MCF 10A (cell line): ENCODE measurements at regions not wholly inside any gene's neighbourhood (a gene's known extent, or its start where the extent isn't known, plus 50 kb on each side); places are given as distances from the start of the nearest gene placed in this dataset.

Experiments
- BruUV-seq: library from RNA; stranded (reverse); fragments of 400-500 nt; replicated peaks from 2 replicates; lab custom pipeline; 2021; lab: Mats Ljungman, UMichigan
- CTCF ChIA-PET: fragments of 300-600 bp; sonication (Branson Sonifier 250); formaldehyde crosslinking; extraction: SDS; loops from one replicate; lab custom pipeline; 2021; ENCODE audit warnings: antibody characterized with exemption, inconsistent platforms; lab: Yijun Ruan, JAX
- POLR2A ChIA-PET: fragments of 300-600, 350-650 bp; sonication (Branson Sonifier 250); formaldehyde crosslinking; extraction: SDS; loops from one replicate; lab custom pipeline; 2020; ENCODE audit warnings: antibody characterized with exemption, inconsistent platforms; lab: Yijun Ruan, JAX
- DNase-seq: peaks from one replicate; pipeline ENCODE4 v3.0.0-alpha.2; 2018; ENCODE audit not compliant: unreplicated experiment
- H3K27ac Mint-ChIP-seq: one replicate; pipeline ENCODE4 v1.8.0; 2022; ENCODE audit warnings: mild to moderate bottlenecking, low read depth, mixed read lengths; ENCODE audit not compliant: unreplicated experiment
- H3K27me3 Mint-ChIP-seq: one replicate; pipeline ENCODE4 v1.8.0; 2022; ENCODE audit warnings: mixed read lengths; ENCODE audit not compliant: insufficient read depth, unreplicated experiment
- H3K36me3 Mint-ChIP-seq: one replicate; pipeline ENCODE4 v1.8.0; 2022; ENCODE audit warnings: mild to moderate bottlenecking, moderate library complexity, mixed read lengths; ENCODE audit not compliant: insufficient read depth, unreplicated experiment
- H3K4me1 Mint-ChIP-seq: one replicate; pipeline ENCODE4 v1.8.0; 2022; ENCODE audit warnings: mixed read lengths; ENCODE audit not compliant: insufficient read depth, unreplicated experiment
- H3K4me3 Mint-ChIP-seq: one replicate; pipeline ENCODE4 v1.8.0; 2022; ENCODE audit warnings: mild to moderate bottlenecking, moderate library complexity, mixed read lengths; ENCODE audit not compliant: unreplicated experiment
- H3K9me3 Mint-ChIP-seq: one replicate; pipeline ENCODE4 v1.8.0; 2022; ENCODE audit warnings: mixed read lengths; ENCODE audit not compliant: unreplicated experiment
- CTCF ChIP-seq: fragments of 200-600 bp; IDR thresholded peaks from one replicate; pipeline ENCODE4 v1.8.0; 2022; ENCODE audit warnings: antibody characterized with exemption, mild to moderate bottlenecking; ENCODE audit not compliant: unreplicated experiment
- intact Hi-C: fragments of 100-400 bp; cut with micrococcal nuclease; formaldehyde crosslinking; loops from 2 replicates; pipeline ENCODE4 v1.14.1; 2022

- TF ChIP-seq CTCF: no peak
- no peaks in the 10 kb centered on the region for H3K9me3 Mint-ChIP-seq
- intact Hi-C loops: no loop called here
Observed at GRCh38 chr16:47886631-47887415, 269.0 kb downstream of the ABCC12 start.

GRCh38 chr16:47886139-47886538 lies 269.7 kb downstream of the ABCC12 start:
- Mint-ChIP-seq H3K36me3 (no peaks in the 10 kb centered on the region), H3K27me3 (no peaks in the 10 kb centered on the region), H3K4me3 (no peak overlapping the region), H3K27ac (no peak overlapping the region), H3K9me3 (no peaks in the 10 kb centered on the region), H3K4me1 (peaks cover 10% of the 10 kb centered on the region)
- POLR2A ChIA-PET: interaction anchor here (0.7 kb wide), 1 partner anchor 13 kb away, joined by 3 read pairs; no protein-coding TSS in a partner anchor
- CTCF ChIA-PET: interaction anchor here (0.6 kb wide), 1 partner anchor 939 kb away, joined by 4 read pairs; no protein-coding TSS in a partner anchor
- no peak for DNase-seq
- no TSS peak for BruUV-seq
- TF ChIP-seq CTCF: no peak
- intact Hi-C loops: no loop called here

More at GRCh38 chr16:47886631-47887415, 269.0 kb downstream of the ABCC12 start:
- H3K36me3 Mint-ChIP-seq: no peaks in the 10 kb centered on the region
- no TSS peak for BruUV-seq
- no peak overlapping the region for H3K4me3 Mint-ChIP-seq
- no peak overlapping the region for H3K27ac Mint-ChIP-seq
- peaks cover 10% of the 10 kb centered on the region for H3K4me1 Mint-ChIP-seq
- no peak for DNase-seq
- ChIA-PET POLR2A (interaction anchor here (0.7 kb wide), 1 partner anchor 76 kb away, joined by 3 read pairs; no protein-coding TSS in a partner anchor), CTCF (interaction anchor here (0.6 kb wide), 1 partner anchor 717 kb away, joined by 4 read pairs; no protein-coding TSS in a partner anchor)
- no peaks in the 10 kb centered on the region for H3K27me3 Mint-ChIP-seq

GRCh38 chr16:47885489-47885888 lies 270.3 kb downstream of the ABCC12 start:
- POLR2A ChIA-PET: interaction anchor here (0.7 kb wide), 1 partner anchor 241 kb away, joined by 3 read pairs; no protein-coding TSS in a partner anchor
- DNase-seq: no peak
- no peak overlapping the region for H3K27ac Mint-ChIP-seq
- no peak for TF ChIP-seq CTCF
- intact Hi-C loops: no loop called here
- peaks cover 10% of the 10 kb centered on the region for H3K4me1 Mint-ChIP-seq
- no peaks in the 10 kb centered on the region for H3K27me3 Mint-ChIP-seq
- H3K36me3 Mint-ChIP-seq: no peaks in the 10 kb centered on the region
- H3K9me3 Mint-ChIP-seq: no peaks in the 10 kb centered on the region
- CTCF ChIA-PET: interaction anchor here (0.6 kb wide), 1 partner anchor 938 kb away, joined by 4 read pairs; no protein-coding TSS in a partner anchor
- no peak overlapping the region for H3K4me3 Mint-ChIP-seq
- BruUV-seq: no TSS peak

GRCh38 chr16:47884116-47884725 lies 271.6 kb downstream of the ABCC12 start:
- Mint-ChIP-seq H3K36me3 (no peaks in the 10 kb centered on the region), H3K4me3 (no peak overlapping the region), H3K27me3 (no peaks in the 10 kb centered on the region), H3K4me1 (peaks cover 10% of the 10 kb centered on the region), H3K27ac (no peak overlapping the region), H3K9me3 (no peaks in the 10 kb centered on the region)
- no peak for DNase-seq
- intact Hi-C loops: no loop called here
- BruUV-seq: no TSS peak
- TF ChIP-seq CTCF: no peak
- CTCF ChIA-PET: interaction anchor here (0.6 kb wide), 3 partner anchors 38 to 1030 kb away, joined by 3 read pairs; no protein-coding TSS in a partner anchor
- POLR2A ChIA-PET: no interaction called here
